Testis (tissue), 2 donors: ENCODE measurements at regions not wholly inside any gene's neighbourhood (a gene's known extent, or its start where the extent isn't known, plus 50 kb on each side); places are given as distances from the start of the nearest gene placed in this dataset.

Source experiments
- CTCF ChIP-seq, 3 experiments: fragments of 450-650 bp in 2 of 3; fragments of 200-600 bp in 1 of 3; sonication (generic) in 1 of 3; IDR thresholded peaks; one replicate each; pipeline ENCODE4 v1.5.1; 2016 to 2019; ENCODE audit warnings: antibody characterized with exemption in 3 of 3, mild to moderate bottlenecking in 2 of 3, moderate library complexity in 1 of 3
- POLR2A ChIP-seq: fragments of 450-650 bp; IDR thresholded peaks from one replicate; pipeline ENCODE4 v1.6.1; 2017; ENCODE audit warnings: antibody characterized with exemption, mild to moderate bottlenecking, moderate library complexity

DNA sequence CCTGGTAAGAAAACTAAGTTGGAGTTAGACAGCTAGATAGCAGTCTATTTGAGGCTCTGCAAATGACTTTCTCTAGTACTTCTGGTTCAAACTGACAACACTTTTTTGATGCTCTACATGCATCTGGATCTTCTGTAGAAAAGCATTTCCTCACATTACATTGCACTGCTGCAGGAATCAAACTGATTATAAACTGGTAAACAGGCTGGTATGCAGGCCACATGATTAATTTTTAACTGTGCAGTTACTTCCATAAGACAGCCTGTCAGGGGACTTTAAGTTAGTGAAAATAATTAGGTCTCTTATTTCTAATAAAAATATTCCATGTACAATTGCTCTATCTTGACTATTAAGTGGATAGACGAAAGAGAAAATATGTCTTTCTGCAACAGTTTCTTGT is 550.0 kb upstream of the ALCAM start:
- TF ChIP-seq CTCF (IDR thresholded peaks at IDR 0.05) = no peak
- TF ChIP-seq POLR2A = no peak
